Loucy (cell line): ENCODE measurements at regions not wholly inside any gene's neighbourhood (a gene's known extent, or its start where the extent isn't known, plus 50 kb on each side); places are given as distances from the start of the nearest gene placed in this dataset.

Experiments
- EZH2phosphoT487 ChIP-seq: fragments of 200-600 bp; IDR thresholded peaks from 2 replicates; pipeline ENCODE4 v1.6.1; 2018; ENCODE audit warnings: antibody characterized with exemption, mild to moderate bottlenecking, moderate library complexity, borderline replicate concordance
- TF ChIP-seq, protein P1 (sequence below): fragments of 200-600 bp; sonication (generic); conservative IDR thresholded peaks from 2 replicates; pipeline ENCODE4 v1.5.1; 2014; ENCODE audit warnings: mild to moderate bottlenecking, antibody characterized with exemption, low read length

DNA sequence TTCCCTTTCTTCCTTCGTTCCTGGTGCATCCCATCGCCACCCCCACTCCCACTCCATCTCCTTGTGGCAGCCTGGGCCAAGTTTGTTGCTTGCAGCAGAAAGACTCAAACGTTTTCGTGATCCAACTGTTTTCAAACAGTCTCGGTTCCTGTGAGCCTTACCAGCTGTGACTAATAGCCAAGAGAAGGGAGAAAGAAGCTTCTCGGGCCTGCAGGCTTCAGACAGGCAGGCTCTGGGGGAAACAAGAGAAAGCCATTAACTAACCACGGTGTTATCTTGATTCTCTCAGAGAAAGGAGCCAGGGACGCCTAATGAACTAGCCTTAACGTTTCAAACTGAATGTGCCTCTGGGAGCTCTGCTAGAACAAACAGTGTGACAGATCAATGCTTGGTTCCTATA, 742.0 kb downstream of the NR2F2 start:
- TF ChIP-seq, protein P1, sequence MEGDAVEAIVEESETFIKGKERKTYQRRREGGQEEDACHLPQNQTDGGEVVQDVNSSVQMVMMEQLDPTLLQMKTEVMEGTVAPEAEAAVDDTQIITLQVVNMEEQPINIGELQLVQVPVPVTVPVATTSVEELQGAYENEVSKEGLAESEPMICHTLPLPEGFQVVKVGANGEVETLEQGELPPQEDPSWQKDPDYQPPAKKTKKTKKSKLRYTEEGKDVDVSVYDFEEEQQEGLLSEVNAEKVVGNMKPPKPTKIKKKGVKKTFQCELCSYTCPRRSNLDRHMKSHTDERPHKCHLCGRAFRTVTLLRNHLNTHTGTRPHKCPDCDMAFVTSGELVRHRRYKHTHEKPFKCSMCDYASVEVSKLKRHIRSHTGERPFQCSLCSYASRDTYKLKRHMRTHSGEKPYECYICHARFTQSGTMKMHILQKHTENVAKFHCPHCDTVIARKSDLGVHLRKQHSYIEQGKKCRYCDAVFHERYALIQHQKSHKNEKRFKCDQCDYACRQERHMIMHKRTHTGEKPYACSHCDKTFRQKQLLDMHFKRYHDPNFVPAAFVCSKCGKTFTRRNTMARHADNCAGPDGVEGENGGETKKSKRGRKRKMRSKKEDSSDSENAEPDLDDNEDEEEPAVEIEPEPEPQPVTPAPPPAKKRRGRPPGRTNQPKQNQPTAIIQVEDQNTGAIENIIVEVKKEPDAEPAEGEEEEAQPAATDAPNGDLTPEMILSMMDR: no peak
- TF ChIP-seq EZH2phosphoT487: no peak
